ENCODE measurements at regions not wholly inside any gene's neighbourhood (a gene's known extent, or its start where the extent isn't known, plus 50 kb on each side); places are given as distances from the start of the nearest gene placed in this dataset.

GRCh38 chr5:23385036-23385435 is 122.4 kb upstream of the PRDM9 start:
- TF ChIP-seq CTCF (conservative IDR thresholded peaks at IDR 0.05; ENCODE audit: low read depth, low read length) (no peak), EZH2 (IDR thresholded peaks at IDR 0.05; ENCODE audit: borderline replicate concordance, low read depth, low read length, poor library complexity, severe bottlenecking) (no peak)
